Fibroblast of the aortic adventitia (primary cell): ENCODE measurements at regions not wholly inside any gene's neighbourhood (a gene's known extent, or its start where the extent isn't known, plus 50 kb on each side); places are given as distances from the start of the nearest gene placed in this dataset.

Experiments used
- DNase-seq: peaks from one replicate; pipeline ENCODE4 v3.0.0-alpha.2; 2010; ENCODE audit warnings: low read depth
- H3K4me3 ChIP-seq: 2 replicates; pipeline ENCODE4 v1.5.1; 2011; ENCODE audit warnings: low read depth, mild to moderate bottlenecking, control low read depth, low read length, moderate library complexity
- TF ChIP-seq, protein P1 (sequence below): IDR thresholded peaks from 2 replicates; pipeline ENCODE4 v1.5.1; 2011; ENCODE audit warnings: mild to moderate bottlenecking, low read length, control low read depth, inconsistent platforms; ENCODE audit not compliant: insufficient read depth

DNA sequence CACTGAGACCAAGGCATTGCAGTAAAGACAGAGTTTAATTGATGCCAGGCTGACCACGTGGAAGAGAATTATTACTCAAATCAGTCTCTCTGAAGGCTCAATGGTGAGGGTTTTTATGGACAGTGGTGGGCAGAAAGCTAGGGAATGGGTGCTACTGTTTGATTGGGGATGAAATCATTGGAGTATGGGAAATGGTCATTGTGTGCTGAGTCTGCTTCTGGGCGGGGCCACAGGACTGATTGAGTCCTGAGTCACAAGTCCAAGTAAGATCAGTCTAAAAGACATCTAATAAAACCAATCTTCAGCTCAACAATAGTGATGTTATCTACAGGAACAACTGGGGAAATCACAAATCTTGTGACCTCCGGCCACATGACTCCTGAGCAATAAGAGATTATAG, 868.4 kb downstream of the SORCS3 start:
- TF ChIP-seq, protein P1, sequence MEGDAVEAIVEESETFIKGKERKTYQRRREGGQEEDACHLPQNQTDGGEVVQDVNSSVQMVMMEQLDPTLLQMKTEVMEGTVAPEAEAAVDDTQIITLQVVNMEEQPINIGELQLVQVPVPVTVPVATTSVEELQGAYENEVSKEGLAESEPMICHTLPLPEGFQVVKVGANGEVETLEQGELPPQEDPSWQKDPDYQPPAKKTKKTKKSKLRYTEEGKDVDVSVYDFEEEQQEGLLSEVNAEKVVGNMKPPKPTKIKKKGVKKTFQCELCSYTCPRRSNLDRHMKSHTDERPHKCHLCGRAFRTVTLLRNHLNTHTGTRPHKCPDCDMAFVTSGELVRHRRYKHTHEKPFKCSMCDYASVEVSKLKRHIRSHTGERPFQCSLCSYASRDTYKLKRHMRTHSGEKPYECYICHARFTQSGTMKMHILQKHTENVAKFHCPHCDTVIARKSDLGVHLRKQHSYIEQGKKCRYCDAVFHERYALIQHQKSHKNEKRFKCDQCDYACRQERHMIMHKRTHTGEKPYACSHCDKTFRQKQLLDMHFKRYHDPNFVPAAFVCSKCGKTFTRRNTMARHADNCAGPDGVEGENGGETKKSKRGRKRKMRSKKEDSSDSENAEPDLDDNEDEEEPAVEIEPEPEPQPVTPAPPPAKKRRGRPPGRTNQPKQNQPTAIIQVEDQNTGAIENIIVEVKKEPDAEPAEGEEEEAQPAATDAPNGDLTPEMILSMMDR = no peak
- no peak for DNase-seq
- no peak overlapping the region for H3K4me3 ChIP-seq

DNA sequence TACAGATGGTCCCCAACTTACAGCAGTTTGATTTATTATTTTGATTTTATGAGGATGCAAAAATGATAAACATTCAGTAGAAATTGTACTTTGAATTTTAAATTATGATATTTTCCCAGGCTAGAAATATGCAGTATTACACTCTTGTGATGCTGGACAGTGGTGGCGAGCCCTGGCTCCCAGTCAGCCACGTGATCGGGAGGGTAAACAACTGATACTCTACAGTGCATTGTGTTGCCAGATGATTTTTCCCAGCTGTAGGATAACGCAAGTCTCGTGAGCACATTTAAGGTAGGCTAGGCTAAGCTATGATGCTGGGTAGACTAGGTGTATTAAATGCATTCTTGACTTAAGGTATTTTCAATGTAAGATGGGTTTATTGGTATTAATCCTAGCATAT, 865.2 kb downstream of the SORCS3 start:
- no peak overlapping the region for H3K4me3 ChIP-seq
- DNase-seq = no peak
- TF ChIP-seq, protein P1 = no peak

DNA sequence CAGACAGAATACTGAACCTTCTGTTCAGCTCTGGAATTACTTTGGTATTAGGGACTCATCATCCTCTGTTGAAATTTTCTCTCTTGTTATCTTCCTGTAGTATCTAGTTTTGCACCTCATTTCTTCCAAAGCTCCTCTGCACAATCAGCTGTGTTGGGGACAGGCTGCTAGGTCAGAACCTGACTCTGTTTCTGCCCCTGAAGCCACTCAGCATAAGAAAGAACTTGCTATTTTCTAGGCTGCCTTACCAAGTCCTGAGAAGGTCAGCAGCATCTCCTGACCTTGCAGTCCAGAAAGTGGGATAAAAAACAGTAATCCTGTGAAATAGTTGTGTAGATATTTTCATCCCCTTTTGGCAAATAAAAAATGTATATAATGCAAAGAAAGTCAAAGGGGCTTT, 862.6 kb downstream of the SORCS3 start:
- TF ChIP-seq, protein P1 = no peak
- DNase-seq = no peak
- no peak overlapping the region for H3K4me3 ChIP-seq

DNA sequence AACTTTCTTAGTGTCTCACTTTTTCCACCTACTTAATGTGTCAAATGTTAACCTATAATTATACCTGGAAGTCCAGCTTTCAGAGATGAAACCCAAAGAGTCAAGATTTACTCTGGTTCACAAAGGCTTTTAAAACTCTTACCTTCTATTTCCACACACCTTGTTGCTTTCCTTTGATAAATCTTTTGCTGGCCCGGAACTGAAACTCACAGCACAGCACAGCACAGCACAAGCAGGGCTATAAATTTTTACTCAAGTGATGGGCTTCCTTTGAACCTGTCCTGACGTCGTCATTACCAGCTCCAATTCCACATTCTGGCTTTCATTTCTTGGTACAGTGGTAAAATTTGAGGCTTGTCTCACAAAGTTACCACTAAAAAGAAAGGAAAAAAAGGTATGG, 861.0 kb downstream of the SORCS3 start:
- no peak for DNase-seq
- no peak overlapping the region for H3K4me3 ChIP-seq
- TF ChIP-seq, protein P1 = no peak

DNA sequence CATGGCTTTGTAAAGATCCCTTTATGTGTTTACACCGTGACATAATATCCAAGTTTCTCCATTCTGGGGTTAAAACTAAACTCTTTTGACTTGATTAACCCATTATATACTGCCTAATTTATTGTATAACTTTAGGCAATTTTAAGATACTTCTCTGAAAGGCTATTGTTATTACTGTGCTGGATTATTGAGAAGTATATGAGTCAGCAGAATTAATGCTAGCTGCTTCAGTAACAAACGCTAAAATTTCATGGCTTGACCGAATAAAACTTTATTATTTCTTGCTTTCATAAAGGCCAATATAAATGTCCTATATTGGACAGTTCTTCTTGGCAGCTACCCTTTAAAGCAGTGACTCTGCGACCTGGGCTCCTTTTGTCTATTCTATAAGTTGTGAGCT, 853.9 kb downstream of the SORCS3 start:
- TF ChIP-seq, protein P1 = no peak
- H3K4me3 ChIP-seq = no peak overlapping the region
- DNase-seq = no peak

DNA sequence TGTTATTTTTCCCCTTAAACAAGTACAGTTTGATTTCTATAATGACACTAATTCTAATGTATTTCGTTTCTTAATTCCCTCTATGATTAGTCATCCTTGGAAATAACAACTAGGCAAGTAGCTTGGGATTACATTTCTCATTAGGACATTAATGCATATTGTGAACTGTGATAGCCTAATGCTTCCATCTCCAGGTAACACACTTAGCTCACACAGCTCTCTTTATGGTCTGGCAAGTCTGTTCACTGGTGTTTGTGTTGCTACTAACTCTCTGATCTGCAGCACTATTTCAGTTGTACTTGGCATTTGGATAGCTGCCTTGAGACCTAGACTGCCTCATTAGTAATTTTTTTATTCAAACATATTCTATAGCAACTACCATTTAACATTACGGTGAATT, 853.2 kb downstream of the SORCS3 start:
- TF ChIP-seq, protein P1 = no peak
- DNase-seq = no peak
- no peak overlapping the region for H3K4me3 ChIP-seq

DNA sequence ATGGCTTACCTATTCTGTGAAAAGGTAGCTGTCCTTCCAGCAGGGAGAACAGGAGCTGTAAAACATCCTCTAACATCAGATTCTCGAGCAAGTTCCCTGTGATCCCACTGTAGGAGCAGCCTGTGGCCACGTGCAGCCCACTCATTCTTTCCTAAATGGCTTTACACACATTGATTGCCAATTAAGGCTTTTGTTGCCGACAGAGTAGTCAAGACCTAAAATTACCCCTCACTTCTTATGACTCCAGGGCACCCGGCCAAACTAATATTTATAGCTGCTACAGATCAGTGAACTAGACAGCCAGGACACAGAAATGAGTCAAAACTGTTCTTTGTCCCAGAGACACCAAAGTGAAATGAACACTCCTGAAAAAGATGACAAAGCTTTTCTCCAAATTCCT, 832.1 kb downstream of the SORCS3 start:
- TF ChIP-seq, protein P1 = no peak
- no peak overlapping the region for H3K4me3 ChIP-seq
- DNase-seq = no peak
